Activated CD4-positive, alpha-beta memory T cell treated with anti-CD3 and anti-CD28 coated beads for 36 hours (primary cell): ENCODE measurements at regions not wholly inside any gene's neighbourhood (a gene's known extent, or its start where the extent isn't known, plus 50 kb on each side); places are given as distances from the start of the nearest gene placed in this dataset.

Source experiments
- CTCF ChIA-PET: fragments of 350-600 bp; sonication (Branson Sonifier 250); formaldehyde crosslinking; loops from one replicate; lab custom pipeline; 2021; ENCODE audit warnings: antibody characterized with exemption, inconsistent platforms; lab: Charles Lee
- POLR2A ChIA-PET: fragments of 350-600 bp; sonication (Branson Sonifier 250); formaldehyde crosslinking; loops from one replicate; lab custom pipeline; 2021; ENCODE audit warnings: antibody characterized with exemption; lab: Charles Lee
- DNase-seq: peaks from one replicate; pipeline ENCODE4 v3.0.0-alpha.2; 2020
- H3K27ac Mint-ChIP-seq: one replicate; pipeline ENCODE4 v1.8.0; 2021; ENCODE audit warnings: mixed read lengths
- H3K27me3 Mint-ChIP-seq: one replicate; pipeline ENCODE4 v1.8.0; 2021; ENCODE audit warnings: mixed read lengths
- H3K36me3 Mint-ChIP-seq: one replicate; pipeline ENCODE4 v1.8.0; 2021; ENCODE audit warnings: mixed read lengths
- H3K4me1 Mint-ChIP-seq: one replicate; pipeline ENCODE4 v1.8.0; 2021; ENCODE audit warnings: low read depth, mixed read lengths
- H3K4me3 Mint-ChIP-seq: one replicate; pipeline ENCODE4 v1.8.0; 2021; ENCODE audit warnings: mild to moderate bottlenecking, mixed read lengths
- H3K9me3 Mint-ChIP-seq: one replicate; pipeline ENCODE4 v1.8.0; 2021; ENCODE audit warnings: mixed read lengths
- intact Hi-C: fragments of 100-400 bp; cut with micrococcal nuclease; formaldehyde crosslinking; loops from one replicate; pipeline ENCODE4 v1.15.1; 2023

GRCh38 chr12:75602106-75602505 is 90.7 kb upstream of the KRR1 start:
- no peak for DNase-seq
- no peaks in the 10 kb centered on the region for H3K36me3 Mint-ChIP-seq
- CTCF ChIA-PET = no interaction called here
- intact Hi-C loops = no loop called here
- no peak overlapping the region for H3K27ac Mint-ChIP-seq
- H3K4me1 Mint-ChIP-seq = no peaks in the 10 kb centered on the region
- H3K9me3 Mint-ChIP-seq = no peaks in the 10 kb centered on the region
- H3K4me3 Mint-ChIP-seq = no peak overlapping the region
- POLR2A ChIA-PET = no interaction called here
- H3K27me3 Mint-ChIP-seq = peaks cover 3% of the 10 kb centered on the region

- Mint-ChIP-seq H3K36me3 (no peaks in the 10 kb centered on the region), H3K4me3 (no peak overlapping the region), H3K4me1 (no peaks in the 10 kb centered on the region), H3K27me3 (no peaks in the 10 kb centered on the region), H3K27ac (no peak overlapping the region), H3K9me3 (no peaks in the 10 kb centered on the region)
- intact Hi-C loops = no loop called here
- CTCF ChIA-PET = no interaction called here
- POLR2A ChIA-PET = no interaction called here
- DNase-seq = no peak
Measured at GRCh38 chr12:75600146-75600545, 88.7 kb upstream of the KRR1 start.

- POLR2A ChIA-PET = no interaction called here
- Mint-ChIP-seq H3K27ac (no peak overlapping the region), H3K27me3 (no peaks in the 10 kb centered on the region), H3K4me1 (no peaks in the 10 kb centered on the region), H3K36me3 (no peaks in the 10 kb centered on the region), H3K9me3 (no peaks in the 10 kb centered on the region), H3K4me3 (no peak overlapping the region)
- intact Hi-C loops = no loop called here
- no peak for DNase-seq
- CTCF ChIA-PET = no interaction called here
Measured at GRCh38 chr12:75599061-75599460, 87.7 kb upstream of the KRR1 start.

GRCh38 chr12:75596406-75596805 is 85.0 kb upstream of the KRR1 start:
- CTCF ChIA-PET = no interaction called here
- no peaks in the 10 kb centered on the region for H3K27me3 Mint-ChIP-seq
- H3K36me3 Mint-ChIP-seq = no peaks in the 10 kb centered on the region
- intact Hi-C loops = no loop called here
- H3K27ac Mint-ChIP-seq = no peak overlapping the region
- POLR2A ChIA-PET = no interaction called here
- no peaks in the 10 kb centered on the region for H3K4me1 Mint-ChIP-seq
- DNase-seq = no peak
- no peak overlapping the region for H3K4me3 Mint-ChIP-seq
- no peaks in the 10 kb centered on the region for H3K9me3 Mint-ChIP-seq

GRCh38 chr12:75592638-75593335 is 81.4 kb upstream of the KRR1 start:
- Mint-ChIP-seq H3K4me3 (no peak overlapping the region), H3K27me3 (peaks cover 1% of the 10 kb centered on the region), H3K4me1 (no peaks in the 10 kb centered on the region), H3K27ac (no peak overlapping the region), H3K9me3 (peaks cover 3% of the 10 kb centered on the region), H3K36me3 (no peaks in the 10 kb centered on the region)
- POLR2A ChIA-PET = no interaction called here
- CTCF ChIA-PET = no interaction called here
- no peak for DNase-seq
- intact Hi-C loops = no loop called here

GRCh38 chr12:75592086-75592485 is 80.7 kb upstream of the KRR1 start:
- no peaks in the 10 kb centered on the region for H3K36me3 Mint-ChIP-seq
- CTCF ChIA-PET = no interaction called here
- H3K9me3 Mint-ChIP-seq = peaks cover 3% of the 10 kb centered on the region
- intact Hi-C loops = no loop called here
- H3K27me3 Mint-ChIP-seq = peaks cover 1% of the 10 kb centered on the region
- DNase-seq = no peak
- no peak overlapping the region for H3K4me3 Mint-ChIP-seq
- H3K4me1 Mint-ChIP-seq = no peaks in the 10 kb centered on the region
- POLR2A ChIA-PET = no interaction called here
- H3K27ac Mint-ChIP-seq = no peak overlapping the region

GRCh38 chr12:75591628-75592027 is 80.2 kb upstream of the KRR1 start:
- intact Hi-C loops = no loop called here
- POLR2A ChIA-PET = no interaction called here
- no peak for DNase-seq
- Mint-ChIP-seq H3K27me3 (peaks cover 1% of the 10 kb centered on the region), H3K27ac (no peak overlapping the region), H3K36me3 (no peaks in the 10 kb centered on the region), H3K4me1 (no peaks in the 10 kb centered on the region), H3K9me3 (peaks cover 3% of the 10 kb centered on the region), H3K4me3 (no peak overlapping the region)
- CTCF ChIA-PET = no interaction called here

- intact Hi-C loops = no loop called here
- H3K4me1 Mint-ChIP-seq = no peaks in the 10 kb centered on the region
- H3K36me3 Mint-ChIP-seq = no peaks in the 10 kb centered on the region
- ChIA-PET POLR2A (no interaction called here), CTCF (no interaction called here)
- peaks cover 3% of the 10 kb centered on the region for H3K27me3 Mint-ChIP-seq
- no peak overlapping the region for H3K4me3 Mint-ChIP-seq
- DNase-seq = no peak
- no peak overlapping the region for H3K27ac Mint-ChIP-seq
- peaks cover 3% of the 10 kb centered on the region for H3K9me3 Mint-ChIP-seq
Measured at GRCh38 chr12:75589801-75590200, 78.4 kb upstream of the KRR1 start.

- ChIA-PET POLR2A (no interaction called here), CTCF (no interaction called here)
- DNase-seq = no peak
- H3K27me3 Mint-ChIP-seq = peaks cover 3% of the 10 kb centered on the region
- H3K36me3 Mint-ChIP-seq = no peaks in the 10 kb centered on the region
- no peak overlapping the region for H3K4me3 Mint-ChIP-seq
- no peak overlapping the region for H3K27ac Mint-ChIP-seq
- no peaks in the 10 kb centered on the region for H3K4me1 Mint-ChIP-seq
- H3K9me3 Mint-ChIP-seq = peaks cover 3% of the 10 kb centered on the region
- intact Hi-C loops = no loop called here
Measured at GRCh38 chr12:75587340-75588106, 76.1 kb upstream of the KRR1 start.

- DNase-seq = no peak
- Mint-ChIP-seq H3K36me3 (no peaks in the 10 kb centered on the region), H3K27ac (no peak overlapping the region), H3K4me1 (no peaks in the 10 kb centered on the region), H3K4me3 (no peak overlapping the region), H3K27me3 (peaks cover 3% of the 10 kb centered on the region), H3K9me3 (peaks cover 3% of the 10 kb centered on the region)
- POLR2A ChIA-PET = no interaction called here
- intact Hi-C loops = no loop called here
- CTCF ChIA-PET = no interaction called here
Measured at GRCh38 chr12:75585330-75585729, 73.9 kb upstream of the KRR1 start.

- H3K27me3 Mint-ChIP-seq = peaks cover 1% of the 10 kb centered on the region
- no peaks in the 10 kb centered on the region for H3K36me3 Mint-ChIP-seq
- no peak for DNase-seq
- ChIA-PET CTCF (no interaction called here), POLR2A (interaction anchor here (0.6 kb wide), 1 partner anchor 108 kb away, joined by 5 read pairs; no protein-coding TSS in a partner anchor)
- intact Hi-C loops = no loop called here
- H3K4me1 Mint-ChIP-seq = no peaks in the 10 kb centered on the region
- no peak overlapping the region for H3K4me3 Mint-ChIP-seq
- no peak overlapping the region for H3K27ac Mint-ChIP-seq
- H3K9me3 Mint-ChIP-seq = peaks cover 3% of the 10 kb centered on the region
Measured at GRCh38 chr12:75583355-75583754, 71.9 kb upstream of the KRR1 start.

- POLR2A ChIA-PET = no interaction called here
- intact Hi-C loops = no loop called here
- no peaks in the 10 kb centered on the region for H3K4me1 Mint-ChIP-seq
Measured at GRCh38 chr12:75581515-75581914, 70.1 kb upstream of the KRR1 start.

GRCh38 chr12:75579552-75579951 is 68.1 kb upstream of the KRR1 start:
- Mint-ChIP-seq H3K4me3 (no peak overlapping the region), H3K36me3 (no peaks in the 10 kb centered on the region), H3K4me1 (no peaks in the 10 kb centered on the region), H3K27me3 (no peaks in the 10 kb centered on the region), H3K9me3 (no peaks in the 10 kb centered on the region), H3K27ac (no peak overlapping the region)
- intact Hi-C loops = no loop called here
- POLR2A ChIA-PET = no interaction called here
- CTCF ChIA-PET = no interaction called here
- no peak for DNase-seq

More at GRCh38 chr12:75581515-75581914, 70.1 kb upstream of the KRR1 start:
- CTCF ChIA-PET = interaction anchor here (0.9 to 1.1 kb wide), 2 partner anchors 54 to 95 kb away, joined by 3 to 4 read pairs; no protein-coding TSS in a partner anchor
- H3K27ac Mint-ChIP-seq = no peak overlapping the region
- H3K9me3 Mint-ChIP-seq = no peaks in the 10 kb centered on the region
- H3K36me3 Mint-ChIP-seq = no peaks in the 10 kb centered on the region
- DNase-seq = no peak
- H3K27me3 Mint-ChIP-seq = peaks cover 1% of the 10 kb centered on the region
- H3K4me3 Mint-ChIP-seq = no peak overlapping the region
